HG02973 (cell line): ENCODE measurements at regions not wholly inside any gene's neighbourhood (a gene's known extent, or its start where the extent isn't known, plus 50 kb on each side); places are given as distances from the start of the nearest gene placed in this dataset.

Experiments used
- ATAC-seq: cut with Tn5 transposase; IDR thresholded peaks from one replicate; pipeline ENCODE4 v1.9.1; 2021; ENCODE audit warnings: moderate library complexity; ENCODE audit not compliant: unreplicated experiment

- no peak for ATAC-seq
Measured at GRCh38 chr9:126218359-126219125, 108.1 kb upstream of the MVB12B start.

GRCh38 chr9:126219166-126219565 lies 107.5 kb upstream of the MVB12B start:
- no peak for ATAC-seq

- ATAC-seq, result no peak
Measured at GRCh38 chr9:126219648-126220063, 107.0 kb upstream of the MVB12B start.

- no peak for ATAC-seq
Measured at GRCh38 chr9:126221480-126221879, 105.1 kb upstream of the MVB12B start.

GRCh38 chr9:126222363-126222834 lies 104.2 kb upstream of the MVB12B start:
- ATAC-seq, result no peak

GRCh38 chr9:126222835-126223431 lies 103.7 kb upstream of the MVB12B start:
- ATAC-seq, result no peak

GRCh38 chr9:126223798-126224531 lies 102.7 kb upstream of the MVB12B start:
- ATAC-seq, result no peak

- ATAC-seq, result no peak
Measured at GRCh38 chr9:126225611-126226609, 100.7 kb upstream of the MVB12B start.

- ATAC-seq, result no peak
Measured at GRCh38 chr9:126226991-126227936, 99.4 kb upstream of the MVB12B start.

GRCh38 chr9:126228111-126228780 lies 98.4 kb upstream of the MVB12B start:
- no peak for ATAC-seq

- peak; percentile 70 for ATAC-seq
Measured at GRCh38 chr9:126228781-126229444, 97.7 kb upstream of the MVB12B start.

- no peak for ATAC-seq
Measured at GRCh38 chr9:126229501-126229900, 97.1 kb upstream of the MVB12B start.

GRCh38 chr9:126230692-126231091 lies 95.9 kb upstream of the MVB12B start:
- no peak for ATAC-seq

- ATAC-seq, result no peak
Measured at GRCh38 chr9:126232461-126232860, 94.2 kb upstream of the MVB12B start.

- ATAC-seq, result no peak
Measured at GRCh38 chr9:126233175-126233574, 93.5 kb upstream of the MVB12B start.

- no peak for ATAC-seq
Measured at GRCh38 chr9:126233913-126234525, 92.6 kb upstream of the MVB12B start.

GRCh38 chr9:126234681-126235335 lies 91.8 kb upstream of the MVB12B start:
- ATAC-seq, result no peak
